GM21786 (cell line): ENCODE measurements at regions not wholly inside any gene's neighbourhood (a gene's known extent, or its start where the extent isn't known, plus 50 kb on each side); places are given as distances from the start of the nearest gene placed in this dataset.

ENCODE experiments used
- ATAC-seq: cut with Tn5 transposase; IDR thresholded peaks from one replicate; pipeline ENCODE4 v1.9.1; 2021; ENCODE audit not compliant: unreplicated experiment

- ATAC-seq, result no peak
These were observed 86.4 kb downstream of the ADRB2 start for GRCh38 chr5:148912714-148913398.

- ATAC-seq, result no peak
These were observed 87.1 kb downstream of the ADRB2 start for GRCh38 chr5:148913493-148913892.

- ATAC-seq, result no peak
These were observed 87.6 kb downstream of the ADRB2 start for GRCh38 chr5:148913985-148914431.

- ATAC-seq, result no peak
These were observed 88.9 kb downstream of the ADRB2 start for GRCh38 chr5:148915224-148915817.

- ATAC-seq, result no peak
These were observed 94.4 kb downstream of the ADRB2 start for GRCh38 chr5:148920646-148921288.

GRCh38 chr5:148921350-148921749 lies 94.9 kb downstream of the ADRB2 start:
- no peak for ATAC-seq

- ATAC-seq, result peak; percentile 78
These were observed 96.2 kb downstream of the ADRB2 start for GRCh38 chr5:148922606-148923005.

- peak; percentile 11 for ATAC-seq
These were observed 96.6 kb downstream of the ADRB2 start for GRCh38 chr5:148923023-148923422.

- ATAC-seq, result no peak
These were observed 98.4 kb downstream of the ADRB2 start for GRCh38 chr5:148924817-148925216.

GRCh38 chr5:148926207-148926606 lies 99.8 kb downstream of the ADRB2 start:
- ATAC-seq, result no peak

- no peak for ATAC-seq
These were observed 101.0 kb downstream of the ADRB2 start for GRCh38 chr5:148927307-148927946.

- ATAC-seq, result no peak
These were observed 101.7 kb downstream of the ADRB2 start for GRCh38 chr5:148928141-148928540.

- no peak for ATAC-seq
These were observed 105.1 kb downstream of the ADRB2 start for GRCh38 chr5:148931453-148932057.

- no peak for ATAC-seq
These were observed 106.0 kb downstream of the ADRB2 start for GRCh38 chr5:148932355-148932935.

GRCh38 chr5:148933903-148934432 lies 107.6 kb downstream of the ADRB2 start:
- no peak for ATAC-seq

GRCh38 chr5:148934895-148935400 lies 108.5 kb downstream of the ADRB2 start:
- no peak for ATAC-seq

GRCh38 chr5:148937239-148937638 lies 110.8 kb downstream of the ADRB2 start:
- ATAC-seq, result no peak

- ATAC-seq, result no peak
These were observed 111.6 kb downstream of the ADRB2 start for GRCh38 chr5:148937830-148938521.

- ATAC-seq, result no peak
These were observed 112.1 kb downstream of the ADRB2 start for GRCh38 chr5:148938522-148938882.

- ATAC-seq, result no peak
These were observed 113.3 kb downstream of the ADRB2 start for GRCh38 chr5:148939676-148940075.
